IPS DF 6.9 (cell line): ENCODE measurements at regions not wholly inside any gene's neighbourhood (a gene's known extent, or its start where the extent isn't known, plus 50 kb on each side); places are given as distances from the start of the nearest gene placed in this dataset.
"Not testable (repeated sequence)": the region's sequence is repeated elsewhere in the genome, so short reads cannot be mapped to it uniquely, and the experiment has no call there.

Experiments used
- DNase-seq: peaks from one replicate; pipeline ENCODE4 v3.0.0-alpha.2; 2013; ENCODE audit warnings: low read depth, low spot score
- H3K27ac ChIP-seq: one replicate; pipeline ENCODE4 v1.5.1; 2013; ENCODE audit warnings: low read length, control low read depth
- H3K27me3 ChIP-seq: 2 replicates; pipeline ENCODE4 v1.6.1; 2013; ENCODE audit warnings: mild to moderate bottlenecking, low read length; ENCODE audit not compliant: control insufficient read depth, insufficient read depth
- H3K36me3 ChIP-seq: 2 replicates; pipeline ENCODE4 v1.6.1; 2013; ENCODE audit warnings: low read length; ENCODE audit not compliant: control insufficient read depth, insufficient read depth
- H3K4me1 ChIP-seq: 2 replicates; pipeline ENCODE4 v1.6.1; 2013; ENCODE audit warnings: low read length; ENCODE audit not compliant: control insufficient read depth, insufficient read depth
- H3K4me3 ChIP-seq: 2 replicates; pipeline ENCODE4 v1.5.1; 2013; ENCODE audit warnings: mild to moderate bottlenecking, low read length
- H3K9me3 ChIP-seq: 2 replicates; pipeline ENCODE4 v1.6.1; 2013; ENCODE audit warnings: low read length, inconsistent platforms; ENCODE audit not compliant: control insufficient read depth, insufficient read depth
- WGBS: extraction: QIAGEN DNeasy Blood & Tissue Kit; methylation state at CpG from one replicate; pipeline ENCODE4 v1.1.7; 2013; ENCODE audit warnings: mixed read lengths, missing lambda C conversion rate; ENCODE audit not compliant: insufficient read length, insufficient coverage; 5-methylcytosine and 5-hydroxymethylcytosine counted together

- WGBS = 100% methylated on average over 1 of the region's 2 CpGs
- H3K36me3 ChIP-seq = no peaks in the 10 kb centered on the region
Measured at GRCh38 chr6:81145506-81145905, 607.0 kb downstream of the TENT5A start.

GRCh38 chr6:81144346-81144745, 608.1 kb downstream of the TENT5A start:
- Histone ChIP-seq H3K36me3 (no peaks in the 10 kb centered on the region), H3K4me3 (no peak overlapping the region), H3K27ac (no peak overlapping the region), H3K4me1 (no peaks in the 10 kb centered on the region), H3K27me3 (no peaks in the 10 kb centered on the region), H3K9me3 (no peaks in the 10 kb centered on the region)
- DNase-seq = no peak

More at GRCh38 chr6:81145506-81145905, 607.0 kb downstream of the TENT5A start:
- Histone ChIP-seq H3K9me3 (no peaks in the 10 kb centered on the region), H3K4me3 (no peak overlapping the region), H3K27ac (no peak overlapping the region), H3K27me3 (no peaks in the 10 kb centered on the region), H3K4me1 (no peaks in the 10 kb centered on the region; the same call in 1 of the 2 replicates)
- no peak for DNase-seq

- Histone ChIP-seq H3K9me3 (no peaks in the 10 kb centered on the region), H3K4me3 (no peak overlapping the region), H3K36me3 (no peaks in the 10 kb centered on the region), H3K27ac (no peak overlapping the region), H3K27me3 (no peaks in the 10 kb centered on the region), H3K4me1 (no peaks in the 10 kb centered on the region)
- no CpG with 5 or more reads among the region's 5 CpGs for WGBS
- DNase-seq = no peak
Measured at GRCh38 chr6:81138236-81138635, 614.2 kb downstream of the TENT5A start.

GRCh38 chr6:81130969-81131368, 621.5 kb downstream of the TENT5A start:
- no peak overlapping the region for H3K27ac ChIP-seq
- no peaks in the 10 kb centered on the region for H3K36me3 ChIP-seq
- DNase-seq = no peak
- H3K9me3 ChIP-seq = no peaks in the 10 kb centered on the region
- no peak overlapping the region for H3K4me3 ChIP-seq
- no peaks in the 10 kb centered on the region for H3K4me1 ChIP-seq
- no CpG with 5 or more reads among the region's 1 CpG for WGBS
- no peaks in the 10 kb centered on the region for H3K27me3 ChIP-seq

GRCh38 chr6:81130061-81130460, 622.4 kb downstream of the TENT5A start:
- no peak for DNase-seq
- H3K36me3 ChIP-seq = no peaks in the 10 kb centered on the region
- H3K4me3 ChIP-seq = no peak overlapping the region
- no peak overlapping the region for H3K27ac ChIP-seq
- no CpG with 5 or more reads among the region's 2 CpGs for WGBS
- no peaks in the 10 kb centered on the region for H3K9me3 ChIP-seq
- H3K4me1 ChIP-seq = no peaks in the 10 kb centered on the region
- no peaks in the 10 kb centered on the region for H3K27me3 ChIP-seq

- Histone ChIP-seq H3K36me3 (no peaks in the 10 kb centered on the region), H3K9me3 (no peaks in the 10 kb centered on the region), H3K27ac (no peak overlapping the region), H3K4me1 (no peaks in the 10 kb centered on the region), H3K4me3 (no peak overlapping the region), H3K27me3 (no peaks in the 10 kb centered on the region)
- WGBS = no CpG with 5 or more reads among the region's 1 CpG
- DNase-seq = no peak
Measured at GRCh38 chr6:81128671-81129070, 623.8 kb downstream of the TENT5A start.

- H3K4me1 ChIP-seq = no peaks in the 10 kb centered on the region
- H3K4me3 ChIP-seq = no peak overlapping the region
- no peaks in the 10 kb centered on the region for H3K27me3 ChIP-seq
- H3K9me3 ChIP-seq = no peaks in the 10 kb centered on the region
- DNase-seq = no peak
- no CpG with 5 or more reads among the region's 2 CpGs for WGBS
- no peak overlapping the region for H3K27ac ChIP-seq
- no peaks in the 10 kb centered on the region for H3K36me3 ChIP-seq
Measured at GRCh38 chr6:81126150-81126549, 626.3 kb downstream of the TENT5A start.

- no peaks in the 10 kb centered on the region for H3K36me3 ChIP-seq
- no peak overlapping the region for H3K4me3 ChIP-seq
- H3K4me1 ChIP-seq = no peaks in the 10 kb centered on the region
- DNase-seq = no peak
- H3K27ac ChIP-seq = no peak overlapping the region
- no peaks in the 10 kb centered on the region for H3K9me3 ChIP-seq
- H3K27me3 ChIP-seq = no peaks in the 10 kb centered on the region
- WGBS = no CpG with 5 or more reads among the region's 3 CpGs
Measured at GRCh38 chr6:81120280-81120679, 632.2 kb downstream of the TENT5A start.

GRCh38 chr6:81105998-81106397, 646.5 kb downstream of the TENT5A start:
- no CpG with 5 or more reads among the region's 1 CpG for WGBS
- no peaks in the 10 kb centered on the region for H3K36me3 ChIP-seq
- H3K27ac ChIP-seq = no peak overlapping the region
- no peaks in the 10 kb centered on the region for H3K9me3 ChIP-seq
- H3K4me1 ChIP-seq = no peaks in the 10 kb centered on the region
- no peak for DNase-seq
- no peaks in the 10 kb centered on the region for H3K27me3 ChIP-seq
- H3K4me3 ChIP-seq = no peak overlapping the region

GRCh38 chr6:81098109-81098814, 654.2 kb downstream of the TENT5A start:
- H3K36me3 ChIP-seq = no peaks in the 10 kb centered on the region
- no CpG with 5 or more reads among the region's 20 CpGs for WGBS
- no peaks in the 10 kb centered on the region for H3K27me3 ChIP-seq
- no peaks in the 10 kb centered on the region for H3K4me1 ChIP-seq
- no peak overlapping the region for H3K4me3 ChIP-seq
- no peak for DNase-seq
- no peak overlapping the region for H3K27ac ChIP-seq
- H3K9me3 ChIP-seq = no peaks in the 10 kb centered on the region

GRCh38 chr6:81096464-81096863, 656.0 kb downstream of the TENT5A start:
- H3K9me3 ChIP-seq, H3K36me3 ChIP-seq, H3K27me3 ChIP-seq, H3K4me1 ChIP-seq, H3K27ac ChIP-seq, DNase-seq, H3K4me3 ChIP-seq: not testable (repeated sequence)
- WGBS = no CpG with 5 or more reads among the region's 6 CpGs
